ENCODE measurements at regions not wholly inside any gene's neighbourhood (a gene's known extent, or its start where the extent isn't known, plus 50 kb on each side); places are given as distances from the start of the nearest gene placed in this dataset.
"Not testable (repeated sequence)": the region's sequence is repeated elsewhere in the genome, so short reads cannot be mapped to it uniquely, and the experiment has no call there.

GRCh38 chr5:82636591-82636990 is 358.4 kb upstream of the RPS23 start:
- no peak for DNase-seq

- no peak for DNase-seq
Observed at GRCh38 chr5:82635561-82636288, 357.6 kb upstream of the RPS23 start.

- DNase-seq = no peak
Observed at GRCh38 chr5:82628364-82628910, 350.3 kb upstream of the RPS23 start.

GRCh38 chr5:82626905-82627591 is 348.9 kb upstream of the RPS23 start:
- not testable (repeated sequence) for DNase-seq

- not testable (repeated sequence) for DNase-seq
Observed at GRCh38 chr5:82626012-82626411, 347.9 kb upstream of the RPS23 start.

GRCh38 chr5:82624062-82624461 is 345.9 kb upstream of the RPS23 start:
- DNase-seq = no peak

GRCh38 chr5:82622711-82623514 is 344.8 kb upstream of the RPS23 start:
- DNase-seq = no peak

- no peak for DNase-seq
Observed at GRCh38 chr5:82622205-82622604, 344.1 kb upstream of the RPS23 start.

GRCh38 chr5:82620957-82621600 is 342.9 kb upstream of the RPS23 start:
- DNase-seq = no peak

- no peak for DNase-seq
Observed at GRCh38 chr5:82619097-82619496, 340.9 kb upstream of the RPS23 start.

- DNase-seq = no peak
Observed at GRCh38 chr5:82614706-82615105, 336.6 kb upstream of the RPS23 start.

GRCh38 chr5:82613891-82614290 is 335.7 kb upstream of the RPS23 start:
- DNase-seq = no peak

- DNase-seq = no peak
Observed at GRCh38 chr5:82610686-82611085, 332.5 kb upstream of the RPS23 start.

- no peak for DNase-seq
Observed at GRCh38 chr5:82605441-82605973, 327.4 kb upstream of the RPS23 start.

- DNase-seq = no peak
Observed at GRCh38 chr5:82603033-82603987, 325.2 kb upstream of the RPS23 start.

GRCh38 chr5:82601861-82602260 is 323.7 kb upstream of the RPS23 start:
- no peak for DNase-seq

- DNase-seq = no peak
Observed at GRCh38 chr5:82601077-82601476, 322.9 kb upstream of the RPS23 start.

- no peak for DNase-seq
Observed at GRCh38 chr5:82599692-82600091, 321.5 kb upstream of the RPS23 start.

GRCh38 chr5:82599030-82599429 is 320.9 kb upstream of the RPS23 start:
- DNase-seq = no peak

GRCh38 chr5:82597437-82597836 is 319.3 kb upstream of the RPS23 start:
- DNase-seq = no peak

GRCh38 chr5:82596451-82596850 is 318.3 kb upstream of the RPS23 start:
- no peak for DNase-seq

All from stimulated activated CD4-positive, alpha-beta T cell treated with anti-CD3 and anti-CD28 coated beads, Interleukin-12 subunit alpha, Interleukin-12 subunit beta, amount 100 ng/mL, for 4 hours (primary cell).